ENCODE measurements at regions not wholly inside any gene's neighbourhood (a gene's known extent, or its start where the extent isn't known, plus 50 kb on each side); places are given as distances from the start of the nearest gene placed in this dataset.

DNA sequence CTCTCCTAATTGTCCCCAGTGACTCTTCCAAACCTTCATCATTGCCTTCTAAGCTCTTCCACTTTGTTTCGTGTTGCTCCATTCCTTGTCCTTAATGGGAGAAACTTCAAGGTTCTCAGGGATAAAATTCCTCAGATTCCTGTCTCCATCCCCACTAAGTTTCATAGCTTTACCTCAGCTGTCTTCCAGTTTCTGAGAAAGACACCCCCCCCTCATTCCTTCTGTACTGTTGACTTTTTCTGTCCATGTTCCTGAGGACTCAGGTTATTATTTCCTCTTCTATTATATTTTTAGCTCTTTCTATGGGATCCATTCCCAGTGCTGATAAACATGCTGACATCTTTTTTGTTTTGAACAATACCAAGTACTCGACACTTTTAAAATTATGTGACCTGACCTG is 215.3 kb upstream of the PTGFR start:
- TF ChIP-seq ZBTB33 (IDR thresholded peaks at IDR 0.05; ENCODE audit: extremely low read depth, insufficient replicate concordance, low read length), result no peak
- TF ChIP-seq, protein P1, sequence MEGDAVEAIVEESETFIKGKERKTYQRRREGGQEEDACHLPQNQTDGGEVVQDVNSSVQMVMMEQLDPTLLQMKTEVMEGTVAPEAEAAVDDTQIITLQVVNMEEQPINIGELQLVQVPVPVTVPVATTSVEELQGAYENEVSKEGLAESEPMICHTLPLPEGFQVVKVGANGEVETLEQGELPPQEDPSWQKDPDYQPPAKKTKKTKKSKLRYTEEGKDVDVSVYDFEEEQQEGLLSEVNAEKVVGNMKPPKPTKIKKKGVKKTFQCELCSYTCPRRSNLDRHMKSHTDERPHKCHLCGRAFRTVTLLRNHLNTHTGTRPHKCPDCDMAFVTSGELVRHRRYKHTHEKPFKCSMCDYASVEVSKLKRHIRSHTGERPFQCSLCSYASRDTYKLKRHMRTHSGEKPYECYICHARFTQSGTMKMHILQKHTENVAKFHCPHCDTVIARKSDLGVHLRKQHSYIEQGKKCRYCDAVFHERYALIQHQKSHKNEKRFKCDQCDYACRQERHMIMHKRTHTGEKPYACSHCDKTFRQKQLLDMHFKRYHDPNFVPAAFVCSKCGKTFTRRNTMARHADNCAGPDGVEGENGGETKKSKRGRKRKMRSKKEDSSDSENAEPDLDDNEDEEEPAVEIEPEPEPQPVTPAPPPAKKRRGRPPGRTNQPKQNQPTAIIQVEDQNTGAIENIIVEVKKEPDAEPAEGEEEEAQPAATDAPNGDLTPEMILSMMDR (IDR thresholded peaks at IDR 0.05 in 2 of 3, conservative IDR thresholded peaks at IDR 0.05 in 1 of 3; ENCODE audit: borderline replicate concordance in 1 of 3, insufficient read depth in 1 of 3, low read depth in 2 of 3, low read length in 2 of 3), result no peak
- no peak for TF ChIP-seq POLR2A (IDR thresholded peaks at IDR 0.05; ENCODE audit: borderline replicate concordance, extremely low read depth, insufficient read depth, insufficient read length)
- TF ChIP-seq CEBPB (IDR thresholded peaks at IDR 0.05; ENCODE audit: low read depth), result no peak

Measured in HCT116 (cell line).